ENCODE measurements at regions not wholly inside any gene's neighbourhood (a gene's known extent, or its start where the extent isn't known, plus 50 kb on each side); places are given as distances from the start of the nearest gene placed in this dataset.

- no peak overlapping the region for H3K4me2 ChIP-seq (ENCODE audit: control insufficient read depth, insufficient read depth)
- intact Hi-C loops (cut with micrococcal nuclease; ENCODE audit: unreplicated experiment), result no loop called here
- no peak overlapping the region for H3K4me3 ChIP-seq
- H3K9ac ChIP-seq (ENCODE audit: control insufficient read depth, insufficient read depth, low read length), result no peak overlapping the region
- no peaks in the 10 kb centered on the region for H3K4me1 ChIP-seq (ENCODE audit: control insufficient read depth, insufficient read depth, low read length)
- no peaks in the 10 kb centered on the region for H3K36me3 ChIP-seq (ENCODE audit: control insufficient read depth in 2 of 2, insufficient read depth in 2 of 2, low read length in 1 of 2)
- no peaks in the 10 kb centered on the region for H3K79me2 ChIP-seq (ENCODE audit: control insufficient read depth, insufficient read depth, low read length)
- ChIA-PET POLR2A (no interaction called here), RAD21 (ENCODE audit: unreplicated experiment) (no interaction called here), SMC1A (ENCODE audit: uncharacterized antibody, unreplicated experiment) (interaction anchor here (0.7 to 1.1 kb wide), 3 partner anchors 13 to 113 kb away, joined by 3 to 4 read pairs (median 4); no protein-coding TSS in a partner anchor), CTCF (no interaction called here)
- no peak for DNase-seq (ENCODE audit: low read depth, low spot score)
- no peak overlapping the region for H3K27ac ChIP-seq (ENCODE audit: control insufficient read depth, insufficient read depth)
- no peak for FAIRE-seq
- WGBS (ENCODE audit: insufficient coverage, insufficient replicate concordance, low lambda C conversion rate, missing lambda C conversion rate), result 86% methylated on average over 2 of the region's 2 CpGs
- H3K27me3 ChIP-seq (replicated peaks in 1 of 2; ENCODE audit: control insufficient read depth in 2 of 2, insufficient read depth in 2 of 2, low read length in 1 of 2), result no peaks in the 10 kb centered on the region
- no peaks in the 10 kb centered on the region for H4K20me1 ChIP-seq (ENCODE audit: control insufficient read depth, insufficient read depth)
- H3K9me3 ChIP-seq (replicated peaks; ENCODE audit: control insufficient read depth, insufficient read depth, low read length), result peaks cover 9% of the 10 kb centered on the region; the same call in 2 of the 3 replicates
- no peak for TF ChIP-seq BCL3 (IDR thresholded peaks at IDR 0.05; ENCODE audit: borderline replicate concordance, insufficient read depth, low read depth, low read length, poor library complexity, severe bottlenecking)
- TF ChIP-seq EGR1 (IDR thresholded peaks at IDR 0.05; ENCODE audit: borderline replicate concordance in 1 of 2, low read depth in 2 of 2, low read length in 2 of 2), result no peak
- no peak for TF ChIP-seq ZBTB4 (CRISPR knock-in tag; IDR thresholded peaks at IDR 0.05)
- no peak for TF ChIP-seq ZNF592 (IDR thresholded peaks at IDR 0.05)
- TF ChIP-seq HDAC6 (IDR thresholded peaks at IDR 0.05; ENCODE audit: unreplicated experiment), result no peak
- TF ChIP-seq CBFB (IDR thresholded peaks at IDR 0.05; ENCODE audit: low read depth), result no peak
- no peak for TF ChIP-seq HDAC2 (IDR thresholded peaks at IDR 0.05)
- no peak for TF ChIP-seq ZSCAN29 (IDR thresholded peaks at IDR 0.05)
- no peak for TF ChIP-seq ATF3 (IDR thresholded peaks at IDR 0.05; ENCODE audit: borderline replicate concordance, extremely low read depth, low read depth, low read length)
- in situ Hi-C loops (cut with MboI), result no loop called here
- ATAC-seq, result no peak
- BruUV-seq (replicated peaks), result no TSS peak
- H2AFZ ChIP-seq (ENCODE audit: control insufficient read depth, low read depth, low read length), result no peak overlapping the region
Measured at GRCh38 chr18:35827903-35828275, 144.6 kb upstream of the RMP24 start.
